NCI-H526 (cell line): ENCODE measurements at regions not wholly inside any gene's neighbourhood (a gene's known extent, or its start where the extent isn't known, plus 50 kb on each side); places are given as distances from the start of the nearest gene placed in this dataset.

Source experiments
- DNase-seq, 2 experiments: peaks; one replicate each; lab custom pipeline; 2025; lab: John Stamatoyannopoulos, UW

DNA sequence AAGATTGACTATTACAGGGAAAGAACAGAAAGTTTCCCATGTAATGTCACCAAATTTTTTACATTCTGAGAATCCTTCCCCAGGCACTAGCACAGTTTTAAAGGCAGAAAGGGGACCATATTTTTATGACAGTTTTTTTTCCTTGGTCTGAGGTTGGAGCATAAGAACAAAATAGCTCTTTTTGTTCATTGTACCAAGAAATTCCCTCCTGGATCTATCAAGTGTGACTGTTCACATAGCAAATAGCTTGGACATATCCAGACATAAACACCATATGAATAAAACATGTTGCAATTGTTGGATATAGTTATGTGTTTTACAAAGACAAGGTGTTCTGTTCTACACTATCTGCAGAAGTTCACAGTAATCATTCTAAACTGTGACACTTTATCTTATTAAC is 182.4 kb upstream of the ADGRL2 start:
- no peak for DNase-seq

DNA sequence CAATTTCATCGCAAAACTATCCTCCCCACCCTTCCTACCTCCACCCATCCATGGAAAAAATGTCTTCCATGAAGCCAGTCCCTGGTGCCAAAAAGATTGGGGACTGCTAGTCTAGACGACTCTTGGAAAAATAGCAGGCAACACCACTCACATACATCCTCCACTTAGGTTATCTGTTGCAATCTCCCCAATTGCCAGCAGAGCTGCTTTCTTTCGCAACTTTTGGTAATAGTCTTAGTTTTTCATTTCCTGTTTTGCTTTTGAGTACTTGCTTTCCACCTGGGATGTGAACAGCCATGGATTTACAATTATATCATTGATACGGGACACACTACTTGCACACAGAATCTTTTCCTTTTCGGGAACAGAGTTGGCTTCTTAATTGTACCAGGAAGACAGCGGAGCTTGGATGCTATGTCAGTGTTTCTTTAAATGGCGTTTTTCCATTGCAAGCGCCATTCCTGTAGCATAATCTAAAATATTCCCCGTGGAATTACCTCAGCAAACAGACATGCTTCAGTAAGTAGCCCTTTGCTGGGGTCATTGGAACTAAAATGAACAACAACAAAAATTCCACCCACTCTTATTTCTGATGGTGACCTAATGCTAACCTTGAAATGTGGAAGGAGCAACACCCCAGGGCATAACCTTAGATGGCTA is 183.3 kb upstream of the ADGRL2 start:
- no peak for DNase-seq

DNA sequence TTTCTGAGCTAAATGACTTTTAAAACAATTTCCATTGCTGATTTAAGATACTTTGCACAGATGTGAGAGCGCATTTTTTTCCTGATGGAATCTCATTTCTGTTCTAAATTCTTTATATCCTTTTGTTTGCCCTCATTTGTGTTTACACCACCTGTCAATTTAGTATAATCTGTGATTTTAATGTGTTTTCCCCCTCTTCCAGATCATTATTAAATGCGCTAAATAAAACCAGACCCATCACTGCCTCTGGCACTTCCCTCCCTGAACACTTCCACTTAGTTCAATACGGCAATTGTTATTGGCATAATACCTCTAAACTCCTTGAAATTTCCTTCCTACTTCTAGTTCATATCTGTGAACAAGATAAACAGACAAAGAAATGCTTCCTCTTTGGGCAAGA is 186.9 kb upstream of the ADGRL2 start:
- no peak for DNase-seq

DNA sequence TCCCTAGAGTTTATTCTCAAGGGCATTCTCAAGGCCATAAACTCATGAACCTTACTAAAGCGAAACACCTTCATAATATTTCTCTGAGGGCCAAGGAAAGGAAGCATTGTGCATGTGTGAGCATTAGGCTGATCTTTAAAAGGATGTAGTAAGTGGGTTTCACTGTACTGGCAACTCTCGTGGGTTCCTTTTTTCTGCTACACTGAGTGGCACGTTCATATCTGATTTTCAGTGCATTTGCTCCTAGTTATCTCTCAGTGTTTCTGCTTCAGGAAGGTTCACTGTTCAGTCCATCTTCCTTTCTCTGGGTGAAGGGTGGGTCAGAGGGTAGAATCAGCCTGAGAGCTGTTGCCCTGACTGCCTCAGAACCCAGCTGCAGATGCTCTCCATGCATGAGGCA is 192.8 kb upstream of the ADGRL2 start:
- no peak for DNase-seq

DNA sequence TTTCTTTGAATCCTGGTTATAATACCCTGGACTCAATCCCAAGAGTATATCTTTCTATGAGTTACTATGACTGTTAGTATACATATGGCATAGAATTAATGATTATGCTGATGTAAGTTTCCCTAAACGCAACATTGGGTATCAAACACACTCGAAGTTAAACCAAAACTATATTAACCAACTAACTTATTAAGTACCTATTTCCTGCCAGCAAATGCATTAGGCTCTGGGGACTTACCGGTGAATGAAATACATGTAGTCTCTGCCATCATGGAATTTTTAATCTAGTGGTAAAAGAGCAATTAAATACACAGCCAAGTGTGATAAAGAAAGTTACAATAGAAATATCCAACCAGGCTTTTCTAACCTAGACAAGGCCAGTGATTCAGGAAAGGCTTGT is 193.6 kb upstream of the ADGRL2 start:
- no peak for DNase-seq

DNA sequence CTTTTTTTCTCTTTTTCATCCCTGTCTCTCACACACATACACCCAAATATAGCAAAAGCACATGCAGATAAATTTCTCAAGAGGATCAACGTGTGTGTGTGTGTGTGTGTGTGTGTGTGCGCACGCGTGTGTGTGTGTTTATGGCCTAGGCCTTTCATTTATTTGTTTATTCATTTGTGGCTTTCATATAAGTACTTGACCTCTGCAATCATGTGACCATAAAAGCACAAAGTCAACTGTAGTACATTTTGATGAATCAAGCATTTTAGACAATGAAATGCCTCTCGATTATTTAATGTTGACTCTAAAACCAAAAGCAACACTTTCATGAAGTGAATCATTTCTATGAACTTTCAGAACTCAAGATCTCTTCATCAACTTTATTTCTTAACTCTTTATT is 194.1 kb upstream of the ADGRL2 start:
- no peak for DNase-seq

DNA sequence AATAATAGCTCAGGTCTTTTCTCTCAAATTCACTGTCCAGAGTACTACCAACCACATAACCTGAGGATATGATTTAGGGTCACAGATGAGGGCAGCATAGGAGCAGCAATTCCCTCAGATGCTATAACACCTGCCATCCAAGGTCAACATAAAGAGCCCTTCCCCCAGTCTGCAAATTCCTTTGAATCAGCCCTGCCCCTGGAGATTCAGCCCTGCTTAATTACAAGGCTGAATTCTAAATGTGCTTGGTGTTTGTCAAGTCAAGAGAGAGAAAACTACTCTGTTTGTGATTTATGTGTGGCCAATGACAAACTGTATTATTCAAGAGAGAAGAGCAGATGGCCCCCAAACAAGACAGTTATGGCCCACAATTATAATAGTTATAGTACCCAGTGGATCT is 195.7 kb upstream of the ADGRL2 start:
- no peak for DNase-seq

DNA sequence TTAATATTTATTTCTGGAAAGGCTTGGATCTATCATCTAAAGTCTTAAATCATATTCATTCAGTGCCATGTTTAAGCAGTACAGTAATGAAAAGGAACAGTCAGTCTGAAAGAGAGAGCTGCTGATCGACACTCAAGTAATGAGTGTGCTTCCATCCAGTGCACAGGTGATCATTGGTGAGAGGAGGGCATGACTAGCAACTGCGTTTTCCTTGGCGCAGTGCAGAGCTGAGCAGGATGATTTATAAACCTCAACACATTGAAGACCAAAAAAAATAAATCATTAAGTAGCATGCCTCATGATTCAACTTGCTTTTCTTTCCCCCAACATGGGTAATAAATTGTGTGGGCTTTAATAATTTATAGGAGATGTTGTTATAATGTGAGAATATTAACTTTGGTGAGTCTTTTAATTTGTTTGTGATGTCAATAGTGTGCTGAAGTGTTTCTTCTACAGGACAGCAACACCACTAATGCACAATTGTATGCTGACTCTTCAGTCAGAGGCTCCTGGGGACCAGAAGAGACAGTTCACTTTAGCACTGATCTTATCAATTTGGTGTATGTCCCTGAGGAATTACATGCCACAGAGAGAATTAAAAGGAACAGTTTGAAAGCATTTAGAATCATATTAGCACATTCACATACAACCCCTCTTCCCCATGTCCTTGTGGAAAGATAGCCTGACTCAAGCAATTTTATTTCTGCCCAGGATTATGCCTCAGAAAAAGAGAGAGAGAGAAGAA is 199.7 kb upstream of the ADGRL2 start:
- DNase-seq: no peak

DNA sequence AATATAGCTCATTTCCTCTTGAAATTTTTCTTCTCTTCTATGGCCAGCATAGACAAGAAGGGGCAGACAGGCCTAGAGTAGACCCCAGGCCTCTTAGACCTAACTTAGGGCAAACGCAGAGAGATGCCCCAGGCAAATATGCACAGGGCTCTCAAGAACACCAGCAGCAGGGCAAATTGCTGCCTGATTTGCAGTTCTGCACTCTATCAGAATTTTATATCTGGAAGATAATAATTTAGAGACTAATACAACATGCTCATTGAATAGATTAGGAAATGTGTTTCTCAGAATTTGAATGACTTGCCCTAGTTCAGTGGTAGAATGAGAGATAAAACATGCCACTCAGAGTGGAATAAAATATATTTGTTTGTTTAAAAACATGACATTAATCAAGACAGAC is 200.4 kb upstream of the ADGRL2 start:
- DNase-seq: no peak

DNA sequence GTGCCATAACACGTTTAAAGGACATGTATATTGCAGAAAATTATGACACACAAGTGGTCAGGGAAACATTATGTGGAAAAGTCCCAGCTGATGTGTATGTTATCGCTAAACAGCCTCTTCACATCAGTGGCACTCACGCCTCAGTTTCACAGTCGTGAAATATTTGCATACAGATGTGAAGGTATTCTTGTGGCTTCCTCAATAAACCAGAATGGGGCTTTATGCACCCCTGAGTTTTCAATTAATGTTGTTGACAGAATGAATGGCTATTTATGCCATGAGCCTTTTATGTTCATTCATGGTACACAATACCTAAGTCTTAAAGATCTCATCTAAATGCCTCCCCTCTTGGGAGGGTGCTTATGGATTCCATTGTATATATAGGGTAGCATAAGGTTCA is 202.1 kb upstream of the ADGRL2 start:
- DNase-seq: peak in 1 of 2 experiments; percentile 4

DNA sequence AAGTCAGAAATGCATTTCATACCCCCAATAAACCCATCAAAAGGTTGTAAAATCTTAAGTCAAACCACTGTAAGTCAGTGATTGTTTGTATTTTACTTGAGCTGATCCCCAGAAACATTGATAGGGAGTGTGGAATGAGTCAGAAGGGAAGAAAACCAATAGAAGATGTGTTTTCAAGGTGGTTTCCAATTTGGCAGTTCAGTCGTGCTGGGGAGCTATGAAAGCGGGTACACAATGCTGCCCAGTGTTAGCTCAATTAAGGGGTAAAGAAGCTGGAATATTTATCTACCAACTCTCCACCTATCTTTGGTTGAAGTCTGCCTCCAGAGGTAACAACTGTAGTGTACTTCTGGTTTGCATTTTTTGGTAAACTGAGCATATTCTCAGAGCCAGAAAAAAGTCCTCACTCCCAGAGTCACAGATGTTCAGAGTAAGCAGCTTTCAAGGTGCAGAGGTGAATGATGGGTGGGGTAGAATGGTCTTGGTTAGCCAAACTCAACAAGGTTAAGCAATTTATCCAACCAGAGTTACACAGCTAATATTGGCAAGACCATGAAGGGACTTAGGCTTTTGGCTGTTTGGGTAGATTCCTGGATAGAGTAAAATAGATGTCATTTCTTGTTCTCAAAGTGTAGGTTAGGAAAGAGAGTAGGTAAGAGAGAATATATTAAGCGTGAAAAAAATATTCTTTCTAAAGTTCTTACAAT is 202.9 kb upstream of the ADGRL2 start:
- no peak for DNase-seq

DNA sequence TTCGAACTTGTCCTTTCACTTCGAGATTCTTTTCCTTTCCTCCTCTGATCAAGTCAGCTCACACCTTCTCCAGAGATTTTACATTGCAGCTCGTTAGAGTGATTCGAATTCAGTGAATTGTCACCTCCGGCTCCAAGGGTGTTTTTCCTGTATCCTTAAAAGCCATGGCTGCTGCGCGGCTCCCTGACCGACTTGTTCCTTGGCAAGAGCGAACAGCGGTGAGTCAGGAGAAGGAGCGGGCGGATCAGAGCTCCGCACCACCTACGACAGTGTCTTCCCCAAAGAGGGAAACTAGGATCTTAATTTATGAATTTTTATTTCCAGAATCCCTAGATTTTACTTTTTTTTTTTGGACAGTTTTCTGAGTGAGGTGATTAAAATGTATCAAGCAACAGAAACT is 204.4 kb upstream of the ADGRL2 start:
- no peak for DNase-seq

DNA sequence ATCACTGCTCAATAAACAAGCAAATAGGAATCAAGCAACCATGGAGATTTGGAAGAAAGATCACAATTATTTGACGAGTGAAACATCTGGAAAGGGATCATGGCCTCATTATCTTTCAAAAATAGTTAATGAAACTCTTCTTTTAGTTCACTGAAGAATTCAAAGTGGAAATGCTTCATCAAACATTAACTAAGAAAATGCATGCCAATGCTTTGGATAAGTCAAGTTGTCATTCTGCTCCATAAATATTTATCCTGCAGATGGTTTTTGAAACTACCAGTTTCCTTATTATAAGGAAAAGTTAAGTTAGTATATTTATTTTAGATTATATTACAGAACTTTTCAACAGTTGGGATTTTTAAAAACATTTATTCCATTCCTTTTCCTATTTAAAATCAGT is 206.5 kb upstream of the ADGRL2 start:
- no peak for DNase-seq

DNA sequence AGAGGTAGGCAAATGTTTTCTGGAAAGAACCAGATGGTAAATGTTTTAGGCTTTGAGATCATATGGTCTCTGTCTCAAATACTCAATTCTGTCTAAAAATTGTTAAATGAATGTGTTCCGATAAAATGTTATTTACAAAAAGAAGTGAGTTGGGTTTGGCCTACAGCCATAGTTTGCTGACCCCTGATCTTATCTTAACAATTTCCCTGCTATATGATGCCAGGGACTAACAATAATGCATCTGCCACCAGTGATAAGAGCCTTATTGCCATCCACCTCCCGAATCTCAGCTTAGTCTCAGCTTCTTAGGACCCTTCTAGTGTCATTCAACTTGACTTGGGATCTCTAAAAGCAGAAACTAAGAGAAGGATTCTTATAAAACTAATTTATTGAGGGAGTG is 208.5 kb upstream of the ADGRL2 start:
- no peak for DNase-seq

DNA sequence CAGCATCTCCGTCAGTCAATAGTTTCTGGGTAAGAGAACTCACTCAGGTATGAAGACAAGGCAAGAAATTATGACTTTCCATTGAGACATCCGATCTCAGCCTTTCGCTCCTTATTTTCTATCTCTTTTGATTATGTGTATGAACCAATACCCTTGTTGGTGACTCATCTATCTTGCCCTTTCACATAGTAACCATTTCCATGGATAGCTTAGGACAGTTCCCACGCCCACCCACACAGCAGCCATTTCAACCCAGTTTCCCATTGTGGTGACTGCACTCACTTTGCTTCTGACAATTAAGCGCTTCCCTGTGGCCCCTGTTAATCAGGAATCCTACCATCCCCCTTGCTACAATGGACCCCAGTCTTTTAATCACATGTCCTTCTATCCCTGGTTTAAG is 210.6 kb upstream of the ADGRL2 start:
- DNase-seq: no peak

DNA sequence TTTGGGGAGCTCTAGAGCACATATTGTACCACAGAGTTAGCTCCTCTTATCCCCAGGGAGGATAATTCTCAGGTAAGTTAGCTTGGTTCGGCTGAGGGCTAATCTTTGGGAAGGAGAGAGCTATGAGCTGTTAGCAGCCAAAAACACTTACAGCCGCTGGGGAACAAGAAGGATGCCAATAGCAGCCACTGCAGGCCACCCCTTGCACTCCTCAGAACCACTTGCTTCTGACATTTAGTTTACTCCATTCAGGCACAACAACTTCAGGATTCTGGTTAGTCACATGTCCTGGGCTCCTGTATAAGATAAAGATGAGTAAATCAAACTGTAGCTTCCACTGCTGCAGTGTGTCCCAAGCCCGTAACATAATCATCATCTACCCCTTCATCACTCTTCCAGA is 212.6 kb upstream of the ADGRL2 start:
- no peak for DNase-seq

DNA sequence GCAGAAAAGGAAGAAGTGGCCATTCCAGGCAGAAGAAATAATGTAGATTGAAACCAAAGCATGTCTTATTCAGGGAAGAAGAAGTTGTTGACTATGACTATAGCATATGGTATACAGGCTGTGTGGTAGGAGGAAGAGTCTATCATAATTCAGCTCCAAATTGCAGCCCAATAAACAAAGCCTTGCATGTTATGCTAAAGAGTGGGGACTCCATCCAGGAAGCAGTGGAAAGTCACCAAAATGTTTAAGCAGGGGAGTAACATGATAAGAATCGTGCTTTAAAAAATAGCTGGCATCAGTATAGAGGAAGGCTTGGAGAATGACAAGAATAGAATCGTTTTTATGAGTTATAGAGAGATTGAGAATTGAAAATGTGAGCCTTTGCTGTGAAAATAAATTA is 213.3 kb upstream of the ADGRL2 start:
- no peak for DNase-seq

DNA sequence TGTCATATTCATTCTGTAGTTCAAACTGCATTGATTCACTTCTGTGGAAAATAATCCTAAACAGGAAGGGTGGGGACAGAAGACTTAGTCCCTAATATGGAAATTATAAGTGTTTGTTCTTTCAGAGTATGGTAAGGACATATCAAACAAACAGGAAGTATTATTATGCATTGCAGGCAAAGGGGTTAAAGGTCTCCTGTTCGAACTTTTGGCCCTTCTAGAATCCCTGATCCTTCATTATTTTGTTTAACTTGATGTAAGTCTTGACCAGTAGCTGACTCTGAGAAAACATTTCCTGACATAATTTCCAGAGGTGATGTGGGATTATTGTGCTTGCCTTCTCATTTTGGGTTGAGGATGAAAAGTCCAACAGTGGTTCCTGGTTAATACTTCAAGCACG is 215.4 kb upstream of the ADGRL2 start:
- DNase-seq: no peak

DNA sequence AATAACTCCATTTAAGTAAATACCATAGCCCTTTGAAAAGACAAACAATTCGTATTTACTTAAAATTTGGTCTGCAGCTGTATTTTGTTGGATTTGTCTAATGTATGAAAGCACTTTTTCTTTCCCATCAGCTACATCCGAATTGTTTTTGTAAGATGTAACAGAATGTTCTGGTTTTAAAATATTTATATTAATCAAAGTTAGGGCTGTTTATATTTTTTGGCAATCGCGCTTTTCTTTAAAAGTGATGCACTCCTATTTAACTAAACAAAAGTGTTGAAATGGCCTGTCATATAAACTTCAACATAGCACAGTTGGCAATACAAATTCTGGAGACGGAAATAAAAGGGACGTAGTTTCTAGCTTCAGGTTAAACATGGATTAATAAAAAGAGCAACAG is 216.3 kb upstream of the ADGRL2 start:
- no peak for DNase-seq

DNA sequence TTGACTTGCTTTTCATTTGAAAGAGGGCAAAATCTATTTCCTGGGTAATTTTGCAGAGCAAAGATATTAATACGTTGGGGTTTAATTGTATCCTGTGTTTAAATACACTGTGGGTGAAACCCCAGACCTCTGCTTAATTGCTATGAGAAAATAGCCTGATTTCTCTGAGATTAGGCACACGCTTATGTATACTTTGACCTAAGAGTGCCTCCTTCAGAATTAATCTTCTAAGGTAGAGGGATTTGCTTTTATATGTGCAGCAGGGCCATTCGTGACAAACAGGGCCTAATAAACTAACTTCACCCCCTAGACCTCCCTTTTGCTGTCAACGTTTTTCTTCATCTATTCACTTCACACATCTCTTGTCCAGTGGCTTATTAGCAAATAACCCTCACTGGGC is 216.9 kb upstream of the ADGRL2 start:
- DNase-seq: no peak

DNA sequence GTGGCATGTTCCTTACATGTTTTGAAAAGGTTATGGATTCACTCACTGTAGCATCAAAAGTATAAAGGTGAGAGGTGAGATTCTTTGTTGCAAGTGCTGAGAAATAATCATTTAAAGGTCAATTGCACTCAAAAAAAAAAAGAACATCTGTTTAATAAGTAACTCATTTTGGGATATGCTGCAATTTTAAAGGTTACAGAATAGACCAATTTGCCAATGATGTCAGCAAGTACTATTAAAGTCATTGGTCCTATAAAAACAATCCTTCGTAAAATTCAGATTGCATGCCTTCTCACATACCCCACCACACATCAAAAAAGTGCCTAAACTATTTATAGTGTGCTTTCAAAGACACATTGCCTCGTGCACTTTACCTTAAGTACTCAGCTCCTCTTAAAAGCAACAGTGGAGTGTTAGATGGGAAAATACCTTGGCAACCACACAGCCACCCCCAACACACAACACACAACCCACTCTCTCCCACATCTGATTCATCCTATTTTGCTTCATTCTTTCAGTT is 218.2 kb upstream of the ADGRL2 start:
- DNase-seq: no peak

DNA sequence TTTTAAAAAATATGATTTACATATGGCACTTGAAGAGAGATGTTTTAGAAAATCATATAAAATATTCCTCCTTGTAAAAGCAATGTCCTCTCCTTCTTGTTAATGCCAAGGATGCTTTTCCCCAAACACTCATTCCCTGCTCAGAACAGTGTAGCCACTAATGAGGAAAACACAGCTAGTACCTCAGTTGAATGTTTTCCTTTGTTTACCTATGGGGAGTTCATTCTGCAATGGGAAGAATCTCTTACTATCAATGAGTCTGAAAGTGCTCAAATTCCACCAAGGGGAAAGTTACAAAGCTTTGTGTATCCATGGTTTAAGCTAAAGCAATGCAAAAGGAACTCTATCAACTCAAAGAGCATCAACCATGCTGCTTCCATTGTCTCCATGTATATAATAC is 221.9 kb upstream of the ADGRL2 start:
- DNase-seq: no peak

DNA sequence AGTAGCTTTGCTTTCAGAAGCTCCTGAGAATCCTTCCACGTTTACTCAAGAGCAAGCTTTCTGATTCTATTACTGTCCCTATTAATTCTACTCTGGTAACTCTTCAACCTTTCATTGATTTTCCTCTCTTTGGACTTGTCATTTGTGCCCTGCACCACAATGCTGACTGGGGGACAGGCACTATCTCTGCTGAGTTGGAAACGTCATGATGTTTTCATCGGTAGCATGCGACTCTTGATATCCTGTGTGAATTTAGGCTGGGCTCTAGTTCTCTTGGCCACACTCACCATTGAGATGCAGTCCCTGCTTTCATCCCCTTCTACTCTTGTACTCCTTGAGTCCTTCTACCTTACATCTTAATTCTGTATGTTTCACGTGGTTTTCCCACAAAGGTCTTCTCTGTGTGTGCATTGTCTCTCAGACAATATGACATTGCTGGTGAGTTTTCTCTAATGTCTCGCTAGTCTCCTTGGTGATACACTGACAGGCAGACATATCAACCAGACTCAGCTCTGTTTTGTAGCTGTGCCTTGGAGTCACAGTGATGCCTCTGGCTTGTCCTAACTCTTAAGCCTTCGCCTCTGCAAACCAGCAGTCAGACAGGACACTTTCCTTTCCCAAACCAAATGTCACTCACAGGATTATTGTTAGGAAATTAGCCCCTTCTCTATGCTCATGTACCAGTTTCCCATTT is 223.6 kb upstream of the ADGRL2 start:
- no peak for DNase-seq
